PC-9 (cell line): ENCODE measurements at regions not wholly inside any gene's neighbourhood (a gene's known extent, or its start where the extent isn't known, plus 50 kb on each side); places are given as distances from the start of the nearest gene placed in this dataset.

Experiments
- CTCF ChIP-seq: fragments of 200-600 bp; sonication (generic); conservative IDR thresholded peaks from 2 replicates; pipeline ENCODE4 v1.6.1; 2017; ENCODE audit warnings: mixed run types, antibody characterized with exemption, mild to moderate bottlenecking, moderate library complexity
- EZH2 ChIP-seq: fragments of 200-600 bp; sonication (generic); IDR thresholded peaks from 2 replicates; pipeline ENCODE4 v1.8.0; 2017; ENCODE audit warnings: antibody characterized with exemption, low read depth

GRCh38 chr3:78434801-78435200 is 1333.0 kb downstream of the ROBO1 start:
- TF ChIP-seq CTCF (no peak), EZH2 (no peak)
